Common myeloid progenitor, CD34-positive (primary cell): ENCODE measurements at regions not wholly inside any gene's neighbourhood (a gene's known extent, or its start where the extent isn't known, plus 50 kb on each side); places are given as distances from the start of the nearest gene placed in this dataset.

Source experiments
- CTCF ChIA-PET: fragments of 350-600 bp; sonication (Branson Sonifier 250); formaldehyde crosslinking; loops from one replicate; lab custom pipeline; 2021; ENCODE audit warnings: antibody characterized with exemption; lab: Charles Lee
- POLR2A ChIA-PET: fragments of 350-600 bp; sonication (Branson Sonifier 250); formaldehyde crosslinking; loops from one replicate; lab custom pipeline; 2021; ENCODE audit warnings: antibody characterized with exemption; lab: Charles Lee
- DNase-seq, 3 donors: peaks; one replicate each; pipeline versions ENCODE4 v3.0.0 to v3.0.0-alpha.2; 2013
- H3K27ac ChIP-seq, 2 experiments: 1 replicate in 1 of 2; 2 replicates in 1 of 2; pipeline ENCODE4 v1.7.0; 2013; ENCODE audit warnings: inconsistent platforms in 2 of 2, low read length in 2 of 2, mild to moderate bottlenecking in 2 of 2, low read depth in 1 of 2, moderate library complexity in 1 of 2; ENCODE audit not compliant: severe bottlenecking in 2 of 2, insufficient read depth in 1 of 2, poor library complexity in 1 of 2
- H3K27me3 ChIP-seq, 5 experiments: replicated peaks in 2 of 5; 1 replicate in 3 of 5; 2 replicates in 2 of 5; pipeline versions ENCODE4 v1.6.1 to v1.7.0; 2013; ENCODE audit warnings: low read length in 4 of 5, mild to moderate bottlenecking in 2 of 5, moderate library complexity in 2 of 5, inconsistent platforms in 1 of 5; ENCODE audit not compliant: insufficient read depth in 5 of 5, control insufficient read depth in 4 of 5
- H3K36me3 ChIP-seq, 4 experiments: 1 replicate in 2 of 4; 2 replicates in 2 of 4; pipeline versions ENCODE4 v1.6.1 to v1.7.0; 2013; ENCODE audit warnings: low read length in 3 of 4, control low read depth in 1 of 4, mild to moderate bottlenecking in 1 of 4; ENCODE audit not compliant: control insufficient read depth in 4 of 4, insufficient read depth in 4 of 4
- H3K4me1 ChIP-seq, 4 experiments: 1 replicate in 3 of 4; 2 replicates in 1 of 4; pipeline versions ENCODE4 v1.6.1 to v1.7.1; 2013; ENCODE audit warnings: low read length in 3 of 4, mild to moderate bottlenecking in 3 of 4, control low read depth in 1 of 4, inconsistent platforms in 1 of 4, moderate library complexity in 1 of 4; ENCODE audit not compliant: control insufficient read depth in 4 of 4, insufficient read depth in 4 of 4; ENCODE audit errors: control extremely low read depth in 1 of 4
- H3K4me3 ChIP-seq, 7 experiments: 1 replicate in 4 of 7; 2 replicates in 3 of 7; pipeline versions ENCODE4 v1.5.1 to v1.7.0; 2013; ENCODE audit warnings: mild to moderate bottlenecking in 7 of 7, low read length in 6 of 7, moderate library complexity in 6 of 7, inconsistent platforms in 2 of 7, low read depth in 2 of 7, control low read depth in 1 of 7; ENCODE audit not compliant: insufficient read depth in 4 of 7, control insufficient read depth in 1 of 7; ENCODE audit errors: extremely low read depth in 1 of 7
- H3K9me3 ChIP-seq, 5 experiments: 1 replicate in 4 of 5; 2 replicates in 1 of 5; pipeline versions ENCODE4 v1.6.1 to v1.7.1; 2013; ENCODE audit warnings: low read length in 4 of 5, mild to moderate bottlenecking in 2 of 5, inconsistent platforms in 1 of 5, low read depth in 1 of 5, moderate library complexity in 1 of 5; ENCODE audit not compliant: control insufficient read depth in 4 of 5, insufficient read depth in 2 of 5; ENCODE audit errors: control extremely low read depth in 1 of 5
- WGBS: methylation state at CpG from one replicate; pipeline ENCODE4 v1.1.5; 2013; ENCODE audit not compliant: insufficient coverage; 5-methylcytosine and 5-hydroxymethylcytosine counted together

GRCh38 chr5:104793755-104794080 is 1231.1 kb upstream of the NUDT12 start:
- H3K4me1 ChIP-seq, result no peaks in the 10 kb centered on the region
- DNase-seq, result no peak
- H3K36me3 ChIP-seq, result no peaks in the 10 kb centered on the region
- no peak overlapping the region for H3K27ac ChIP-seq
- CTCF ChIA-PET, result no interaction called here
- H3K27me3 ChIP-seq, result no peaks in the 10 kb centered on the region
- H3K9me3 ChIP-seq, result no peaks in the 10 kb centered on the region
- POLR2A ChIA-PET, result no interaction called here
- H3K4me3 ChIP-seq, result no peak overlapping the region

- POLR2A ChIA-PET, result no interaction called here
- DNase-seq, result no peak
- Histone ChIP-seq H3K27ac (no peak overlapping the region), H3K4me1 (no peaks in the 10 kb centered on the region), H3K27me3 (no peaks in the 10 kb centered on the region), H3K4me3 (no peak overlapping the region), H3K36me3 (no peaks in the 10 kb centered on the region), H3K9me3 (no peaks in the 10 kb centered on the region)
- CTCF ChIA-PET, result no interaction called here
- 75% methylated on average over 2 of the region's 4 CpGs for WGBS
Measured at GRCh38 chr5:104793031-104793754, 1230.6 kb upstream of the NUDT12 start.

GRCh38 chr5:104789366-104789765 is 1226.8 kb upstream of the NUDT12 start:
- H3K27ac ChIP-seq, result no peak overlapping the region
- DNase-seq, result no peak
- H3K36me3 ChIP-seq, result no peaks in the 10 kb centered on the region
- H3K9me3 ChIP-seq, result no peaks in the 10 kb centered on the region
- H3K4me1 ChIP-seq, result no peaks in the 10 kb centered on the region
- no peak overlapping the region for H3K4me3 ChIP-seq
- ChIA-PET POLR2A (interaction anchor here (0.6 kb wide), 1 partner anchor 668 kb away, joined by 4 read pairs; no protein-coding TSS in a partner anchor), CTCF (no interaction called here)
- 89% methylated on average over 1 of the region's 1 CpG for WGBS
- no peaks in the 10 kb centered on the region for H3K27me3 ChIP-seq

GRCh38 chr5:104785097-104785496 is 1222.5 kb upstream of the NUDT12 start:
- no peak for DNase-seq
- Histone ChIP-seq H3K27ac (no peak overlapping the region), H3K4me3 (no peak overlapping the region), H3K4me1 (no peaks in the 10 kb centered on the region), H3K27me3 (no peaks in the 10 kb centered on the region), H3K36me3 (no peaks in the 10 kb centered on the region), H3K9me3 (no peaks in the 10 kb centered on the region)
- ChIA-PET CTCF (no interaction called here), POLR2A (no interaction called here)
- WGBS, result 83% methylated on average over 2 of the region's 2 CpGs

- no peak for DNase-seq
- 90% methylated on average over 4 of the region's 8 CpGs for WGBS
- H3K4me3 ChIP-seq, result no peak overlapping the region
- CTCF ChIA-PET, result no interaction called here
- H3K36me3 ChIP-seq, result no peaks in the 10 kb centered on the region
- H3K4me1 ChIP-seq, result no peaks in the 10 kb centered on the region
- POLR2A ChIA-PET, result no interaction called here
- no peaks in the 10 kb centered on the region for H3K9me3 ChIP-seq
- H3K27me3 ChIP-seq, result no peaks in the 10 kb centered on the region
- H3K27ac ChIP-seq, result no peak overlapping the region
Measured at GRCh38 chr5:104774372-104774771, 1211.8 kb upstream of the NUDT12 start.

GRCh38 chr5:104764197-104764596 is 1201.6 kb upstream of the NUDT12 start:
- Histone ChIP-seq H3K27me3 (no peaks in the 10 kb centered on the region), H3K4me1 (no peaks in the 10 kb centered on the region), H3K36me3 (no peaks in the 10 kb centered on the region), H3K4me3 (no peak overlapping the region), H3K27ac (no peak overlapping the region), H3K9me3 (no peaks in the 10 kb centered on the region)
- no peak for DNase-seq
- 100% methylated on average over 2 of the region's 2 CpGs for WGBS
- ChIA-PET POLR2A (no interaction called here), CTCF (no interaction called here)

GRCh38 chr5:104763216-104763615 is 1200.6 kb upstream of the NUDT12 start:
- Histone ChIP-seq H3K27me3 (no peaks in the 10 kb centered on the region), H3K9me3 (no peaks in the 10 kb centered on the region), H3K27ac (no peak overlapping the region), H3K4me1 (no peaks in the 10 kb centered on the region), H3K4me3 (no peak overlapping the region), H3K36me3 (no peaks in the 10 kb centered on the region)
- ChIA-PET CTCF (interaction anchor here (0.9 kb wide), 1 partner anchor 1066 kb away, joined by 3 read pairs; no protein-coding TSS in a partner anchor), POLR2A (no interaction called here)
- WGBS, result no CpG with 5 or more reads among the region's 1 CpG
- DNase-seq, result no peak
